ENCODE measurements at regions not wholly inside any gene's neighbourhood (a gene's known extent, or its start where the extent isn't known, plus 50 kb on each side); places are given as distances from the start of the nearest gene placed in this dataset.
"Not testable (repeated sequence)": the region's sequence is repeated elsewhere in the genome, so short reads cannot be mapped to it uniquely, and the experiment has no call there.

- DNase-seq, result no peak
Measured at GRCh38 chrX:95612350-95612749, 1072.3 kb upstream of the DIAPH2 start.

DNA sequence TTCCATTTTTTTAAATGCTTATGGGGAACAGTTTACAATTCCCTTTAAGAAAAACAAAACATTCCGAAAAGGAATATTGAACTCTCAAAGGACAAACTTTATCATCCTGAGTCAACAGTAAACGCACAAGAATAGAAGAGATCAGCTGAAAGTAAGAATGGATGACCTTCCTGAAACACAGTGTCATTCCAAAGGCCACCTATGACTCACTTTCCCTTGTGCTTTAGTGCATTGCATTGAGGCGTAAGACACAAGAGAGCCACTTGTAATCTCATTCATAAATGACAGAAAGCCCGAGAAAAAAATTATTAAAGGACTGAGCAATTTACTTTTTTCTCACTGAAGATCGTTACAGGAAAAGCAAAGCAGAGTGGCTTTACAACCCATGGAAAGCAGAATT is 1062.4 kb upstream of the DIAPH2 start:
- DNase-seq, result no peak

- no peak for DNase-seq
Measured at GRCh38 chrX:95626748-95627147, 1057.9 kb upstream of the DIAPH2 start.

DNA sequence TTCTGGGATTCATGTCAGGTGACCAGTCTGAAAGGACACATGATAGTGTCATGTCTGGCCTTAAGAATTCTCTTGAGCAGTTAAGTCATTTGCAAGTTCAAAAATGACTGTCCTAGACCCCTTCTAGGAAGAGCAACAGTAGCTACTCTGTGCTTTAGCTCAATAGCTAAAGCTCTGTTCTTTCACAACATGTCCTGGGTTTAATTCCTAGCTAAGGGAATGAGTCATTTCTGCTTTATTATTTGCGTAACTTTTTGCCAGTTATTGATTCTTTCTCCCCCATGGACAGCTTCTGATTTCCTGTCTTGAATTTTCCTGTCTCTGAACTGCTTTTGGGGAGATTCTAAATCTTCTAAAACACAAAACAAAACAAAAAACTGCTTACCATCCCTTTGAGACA is 1055.8 kb upstream of the DIAPH2 start:
- DNase-seq, result no peak

- DNase-seq, result no peak
Measured at GRCh38 chrX:95629737-95630136, 1054.9 kb upstream of the DIAPH2 start.

- DNase-seq, result no peak
Measured at GRCh38 chrX:95640226-95640625, 1044.4 kb upstream of the DIAPH2 start.

DNA sequence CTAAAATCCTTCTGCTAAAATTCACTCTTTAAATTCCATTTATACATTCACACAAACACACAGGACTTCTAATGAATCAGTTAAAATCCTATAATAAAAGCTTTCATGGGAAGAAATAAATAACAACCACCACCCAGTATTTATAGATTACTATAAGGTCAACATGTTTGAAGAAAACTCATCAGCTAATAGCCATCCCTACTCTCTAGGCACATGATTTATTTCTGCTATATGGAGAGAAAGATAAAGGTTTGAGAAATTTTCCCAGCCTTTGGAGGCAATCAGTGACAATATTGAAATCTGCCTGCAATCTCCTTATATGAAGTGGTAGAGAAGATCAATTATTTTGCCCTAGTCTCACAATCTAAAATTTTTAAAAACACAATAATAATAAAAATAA is 1038.9 kb upstream of the DIAPH2 start:
- DNase-seq, result no peak

- no peak for DNase-seq
Measured at GRCh38 chrX:95662200-95662599, 1022.4 kb upstream of the DIAPH2 start.

GRCh38 chrX:95666056-95666455 is 1018.6 kb upstream of the DIAPH2 start:
- no peak for DNase-seq

- no peak for DNase-seq
Measured at GRCh38 chrX:95675011-95675410, 1009.6 kb upstream of the DIAPH2 start.

DNA sequence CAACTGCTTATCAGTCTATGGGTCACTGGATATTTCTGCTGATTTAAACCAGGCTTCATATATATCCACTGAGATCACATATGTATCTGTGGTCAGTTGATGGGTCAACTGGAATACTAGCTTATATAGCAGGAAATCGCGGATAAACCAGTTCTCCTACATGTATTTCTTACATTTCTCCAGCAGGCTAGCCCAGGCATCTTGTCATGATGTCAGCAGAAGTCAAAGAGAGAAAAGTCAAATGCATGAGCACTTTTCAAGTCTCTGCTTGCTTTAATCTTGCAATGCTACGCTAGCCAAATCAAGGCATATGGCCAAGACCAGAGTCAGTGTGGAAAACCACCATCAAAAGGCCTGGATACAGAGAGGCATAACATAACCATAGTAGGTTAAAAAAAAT is 1008.8 kb upstream of the DIAPH2 start:
- no peak for DNase-seq

DNA sequence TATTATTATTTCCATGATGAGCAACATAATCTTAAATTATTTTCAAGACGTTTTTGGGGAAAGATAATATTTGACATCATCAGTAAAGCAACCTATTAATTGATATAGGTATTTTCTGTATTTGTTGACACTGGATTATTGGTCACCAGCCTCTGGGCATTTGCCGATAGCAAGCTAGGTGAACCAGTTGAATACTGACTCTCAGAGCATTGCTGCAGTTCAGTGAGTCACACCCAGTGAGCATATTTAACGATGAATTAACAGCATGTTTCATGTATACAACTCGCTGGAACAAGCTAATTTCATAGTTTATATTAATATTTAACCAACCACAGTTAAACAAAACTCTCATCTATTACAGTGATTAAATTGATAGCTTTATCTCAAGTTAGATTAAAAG is 1006.0 kb upstream of the DIAPH2 start:
- DNase-seq, result no peak

- DNase-seq, result no peak
Measured at GRCh38 chrX:95693365-95693764, 991.3 kb upstream of the DIAPH2 start.

DNA sequence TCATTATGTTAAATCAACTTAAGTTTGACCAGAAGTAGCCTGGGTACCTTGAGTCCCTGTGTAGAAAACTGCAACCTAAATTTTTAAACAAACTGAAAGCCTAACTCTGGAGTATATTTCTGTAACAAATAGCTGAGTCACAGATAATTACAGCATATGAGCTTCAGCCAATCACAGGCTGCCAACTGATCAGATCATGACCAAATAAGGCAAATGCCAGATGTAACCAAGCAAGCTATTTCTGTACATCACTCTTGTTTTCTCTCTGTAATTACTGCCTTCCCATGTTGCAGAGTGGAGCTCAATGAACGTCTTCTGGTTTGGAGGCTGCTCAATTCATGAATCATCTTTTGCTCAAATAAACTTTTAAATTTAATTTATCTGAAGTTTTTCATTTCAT is 980.9 kb upstream of the DIAPH2 start:
- no peak for DNase-seq

GRCh38 chrX:95716841-95717240 is 967.8 kb upstream of the DIAPH2 start:
- no peak for DNase-seq

DNA sequence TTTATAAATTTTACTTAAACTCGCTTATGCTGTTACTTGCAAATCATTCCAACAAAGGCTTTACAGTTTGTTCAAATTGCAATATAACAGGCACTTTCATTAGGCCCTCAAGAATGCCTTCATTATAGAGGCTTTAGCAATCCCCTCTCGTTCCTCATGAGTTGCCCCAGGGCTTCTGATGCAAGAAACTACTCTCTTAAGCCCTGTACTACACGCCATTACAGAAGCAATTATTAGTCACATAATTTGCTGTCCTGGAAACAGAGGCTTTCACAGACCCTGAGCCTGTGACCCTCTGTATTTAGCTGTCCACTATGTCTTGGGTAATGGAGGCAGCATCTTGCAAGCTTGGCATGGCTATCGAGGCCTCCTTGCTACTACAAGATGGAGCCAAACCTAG is 965.9 kb upstream of the DIAPH2 start:
- no peak for DNase-seq

DNA sequence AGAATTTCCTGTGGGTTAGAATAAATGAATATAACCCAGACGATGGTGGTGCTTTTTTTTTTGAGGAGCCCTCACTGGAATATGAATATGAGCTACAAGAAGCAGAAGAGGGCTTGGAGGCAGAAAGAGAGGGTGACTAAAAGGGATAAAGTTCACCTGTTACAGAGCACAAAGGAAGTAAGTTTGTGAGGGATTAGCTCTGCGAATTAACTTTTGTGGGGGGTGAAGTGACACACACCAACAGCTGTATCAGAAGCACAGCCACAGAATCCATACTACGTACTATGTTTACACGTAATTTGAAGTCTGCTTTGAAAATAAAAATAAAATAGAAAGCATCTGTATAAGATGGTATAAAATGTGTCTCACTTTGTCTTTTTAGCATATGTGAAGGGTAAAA is 963.6 kb upstream of the DIAPH2 start:
- no peak for DNase-seq

DNA sequence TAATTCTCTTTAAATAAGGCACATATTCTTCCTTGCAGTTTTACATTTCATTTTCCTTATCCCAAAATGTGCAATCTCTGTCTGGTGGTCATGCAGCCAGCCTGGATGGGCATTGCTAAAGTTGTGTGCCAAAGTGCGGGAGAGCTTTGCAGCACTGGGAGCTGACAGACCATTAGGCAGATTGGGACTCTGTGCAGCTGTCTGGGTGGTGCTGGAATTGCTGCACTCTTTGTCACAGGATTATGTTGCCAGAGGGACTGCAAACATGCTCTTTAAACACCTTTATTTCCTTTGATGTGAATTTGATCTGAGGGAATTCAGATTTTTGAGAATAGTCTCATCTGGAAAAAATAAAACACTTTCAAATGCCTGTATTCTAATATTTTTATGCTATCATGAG is 956.2 kb upstream of the DIAPH2 start:
- no peak for DNase-seq

DNA sequence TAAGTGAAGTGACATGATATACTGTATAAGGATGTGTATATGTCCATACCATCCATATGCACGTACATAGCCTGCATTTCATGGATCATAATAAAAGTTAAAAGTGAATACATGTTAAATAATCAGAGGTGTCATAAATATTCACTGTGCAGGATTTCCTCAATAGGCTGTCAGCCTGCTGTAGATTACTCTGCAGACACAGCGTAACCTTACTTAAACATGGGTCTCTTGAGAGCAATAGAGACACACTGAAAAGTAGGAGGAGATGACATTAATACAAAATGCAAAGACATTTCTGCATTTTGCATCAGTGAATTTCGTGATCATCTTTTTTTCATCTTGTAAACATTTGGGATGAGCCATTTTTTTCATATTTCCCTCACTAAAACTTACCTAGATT is 955.2 kb upstream of the DIAPH2 start:
- DNase-seq, result no peak

GRCh38 chrX:95733426-95733825 is 951.2 kb upstream of the DIAPH2 start:
- DNase-seq, result no peak

GRCh38 chrX:95754411-95754810 is 930.2 kb upstream of the DIAPH2 start:
- DNase-seq, result no peak

DNA sequence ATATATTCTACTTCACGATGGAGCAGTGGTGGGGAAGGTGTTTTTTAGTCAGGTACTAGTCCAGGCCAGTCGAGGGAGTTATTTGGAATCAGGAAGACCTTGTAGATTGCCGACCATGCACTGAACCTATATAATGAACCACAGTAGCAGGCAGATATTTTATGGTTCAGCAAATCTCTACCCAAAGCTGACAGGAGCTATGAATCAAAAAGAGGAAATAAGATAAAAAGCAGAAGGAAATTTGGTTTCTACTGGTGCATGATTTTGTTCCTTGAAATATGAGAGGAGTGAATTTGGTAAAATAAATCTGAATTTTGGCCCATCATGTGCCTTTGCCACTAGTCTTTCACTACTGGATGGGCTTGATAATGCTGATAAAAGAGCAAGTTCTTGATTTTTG is 924.3 kb upstream of the DIAPH2 start:
- no peak for DNase-seq

DNA sequence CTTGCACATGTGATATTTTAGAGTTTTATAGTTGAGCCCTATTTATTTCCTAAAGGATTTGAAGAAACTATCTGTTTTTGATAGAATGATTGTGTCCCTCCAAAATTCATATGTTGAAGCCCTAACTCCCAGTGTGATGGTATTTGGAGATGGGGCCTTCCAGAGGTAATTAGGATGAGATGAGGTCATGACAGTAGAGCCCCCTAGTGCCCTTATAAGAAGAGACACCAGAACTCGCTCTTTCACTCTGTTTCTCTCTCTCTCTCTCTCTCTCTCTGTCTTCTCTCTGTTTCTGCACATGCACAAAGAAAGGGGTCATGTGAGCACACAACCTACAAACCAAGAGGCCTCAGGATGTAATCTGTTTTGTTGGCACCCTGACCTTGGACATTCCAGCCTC is 921.9 kb upstream of the DIAPH2 start:
- DNase-seq, result no peak

DNA sequence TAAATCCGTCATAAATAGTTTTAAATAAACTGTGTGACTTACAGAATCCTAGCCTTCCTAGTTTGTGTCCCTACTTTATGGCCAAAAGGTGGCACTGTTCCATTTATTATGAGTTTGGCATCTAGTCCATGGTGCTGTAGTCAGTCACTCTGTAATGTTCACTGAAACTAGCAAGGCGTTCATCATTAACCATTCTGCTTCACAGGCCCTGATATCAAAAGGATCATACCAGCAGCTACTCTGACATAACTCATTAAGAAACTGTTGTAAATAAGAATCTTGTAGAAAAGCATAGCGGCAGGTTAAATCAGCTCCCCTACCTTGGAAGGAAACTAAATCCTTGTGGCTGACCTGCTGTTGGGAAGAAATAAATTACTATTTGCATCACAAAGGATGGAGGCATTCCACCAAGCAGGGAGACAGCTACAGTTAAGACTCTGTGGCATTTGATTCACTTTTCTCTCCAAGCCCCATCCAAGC is 919.6 kb upstream of the DIAPH2 start:
- DNase-seq, result peak; percentile 25

DNA sequence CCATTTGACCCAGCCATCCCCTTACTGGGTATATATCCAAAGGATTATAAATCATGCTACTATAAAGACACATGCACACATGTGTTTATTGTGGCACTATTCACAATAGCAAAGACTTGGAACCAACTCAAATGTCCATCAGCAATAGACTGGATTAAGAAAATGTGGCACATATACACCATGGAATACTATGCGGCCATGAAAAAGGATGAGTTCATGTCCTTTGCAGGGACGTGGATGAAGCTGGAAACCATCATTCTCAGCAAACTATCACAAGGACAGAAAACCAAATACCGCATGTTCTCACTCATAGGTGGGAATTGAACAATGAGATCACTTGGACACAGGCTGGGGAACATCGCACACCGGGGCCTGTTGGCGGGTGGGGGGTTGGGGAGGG is 913.4 kb upstream of the DIAPH2 start:
- not testable (repeated sequence) for DNase-seq

- DNase-seq, result no peak
Measured at GRCh38 chrX:95791876-95792275, 892.8 kb upstream of the DIAPH2 start.

All from NCI-H1092 treated with DMSO at 0.1 percent for 48 hours (cell line).